Neuronal stem cell (in vitro differentiated cells): ENCODE measurements at regions not wholly inside any gene's neighbourhood (a gene's known extent, or its start where the extent isn't known, plus 50 kb on each side); places are given as distances from the start of the nearest gene placed in this dataset.
A peak's percentile ranks its signal among the peaks of the same experiment; 100 is the strongest.
"Not testable (repeated sequence)": the region's sequence is repeated elsewhere in the genome, so short reads cannot be mapped to it uniquely, and the experiment has no call there.

Source experiments
- DNase-seq: peaks from one replicate; pipeline ENCODE4 v3.0.0-alpha.2; 2013; ENCODE audit warnings: low spot score
- H2AFZ ChIP-seq: one replicate; pipeline ENCODE4 v1.6.1; 2013; ENCODE audit warnings: mild to moderate bottlenecking, low read length, inconsistent platforms
- H2AK5ac ChIP-seq: 2 replicates; pipeline ENCODE4 v1.6.1; 2013; ENCODE audit warnings: low read depth, mild to moderate bottlenecking, inconsistent platforms, low read length, moderate library complexity, mixed read lengths
- H2BK120ac ChIP-seq: 2 replicates; pipeline ENCODE4 v1.6.1; 2013; ENCODE audit warnings: low read depth, mild to moderate bottlenecking, inconsistent platforms, low read length, moderate library complexity, mixed read lengths
- H2BK12ac ChIP-seq: one replicate; pipeline ENCODE4 v1.6.1; 2013; ENCODE audit warnings: low read length, inconsistent platforms
- H2BK15ac ChIP-seq: 2 replicates; pipeline ENCODE4 v1.6.1; 2013; ENCODE audit warnings: mild to moderate bottlenecking, low read length, inconsistent platforms, mixed read lengths
- H2BK5ac ChIP-seq: one replicate; pipeline ENCODE4 v1.6.1; 2013; ENCODE audit warnings: inconsistent platforms, mild to moderate bottlenecking, low read length, moderate library complexity
- H3K14ac ChIP-seq: one replicate; pipeline ENCODE4 v1.6.1; 2013; ENCODE audit warnings: low read length, inconsistent platforms
- H3K18ac ChIP-seq: 2 replicates; pipeline ENCODE4 v1.6.1; 2013; ENCODE audit warnings: low read length, inconsistent platforms
- H3K23ac ChIP-seq: 2 replicates; pipeline ENCODE4 v1.6.1; 2013; ENCODE audit warnings: low read depth, mild to moderate bottlenecking, mixed read lengths, low read length, inconsistent platforms; ENCODE audit not compliant: poor library complexity
- H3K27ac ChIP-seq: replicated peaks from 3 replicates; pipeline ENCODE4 v1.5.1; 2013; ENCODE audit warnings: low read length, inconsistent platforms
- H3K27me3 ChIP-seq, 3 experiments: 2 replicates each; pipeline ENCODE4 v1.6.1; 2013; ENCODE audit warnings: low read length in 3 of 3, mild to moderate bottlenecking in 2 of 3, inconsistent platforms in 1 of 3, low read depth in 1 of 3, mixed read lengths in 1 of 3, moderate library complexity in 1 of 3; ENCODE audit not compliant: control insufficient read depth in 3 of 3, insufficient read depth in 3 of 3
- H3K36me3 ChIP-seq, 2 donors: replicated peaks in 1 of 2; 2 replicates each; pipeline ENCODE4 v1.6.1; 2013; ENCODE audit warnings: low read length in 2 of 2; ENCODE audit not compliant: control insufficient read depth in 2 of 2, insufficient read depth in 2 of 2
- H3K4ac ChIP-seq: 2 replicates; pipeline ENCODE4 v1.6.1; 2013; ENCODE audit warnings: inconsistent platforms, mild to moderate bottlenecking, low read length, moderate library complexity
- H3K4me1 ChIP-seq, 2 donors: 1 replicate in 1 of 2; 2 replicates in 1 of 2; pipeline ENCODE4 v1.6.1; 2013; ENCODE audit warnings: low read length in 2 of 2, low read depth in 1 of 2; ENCODE audit not compliant: control insufficient read depth in 2 of 2, insufficient read depth in 1 of 2
- H3K4me2 ChIP-seq: one replicate; pipeline ENCODE4 v1.6.1; 2013; ENCODE audit warnings: mild to moderate bottlenecking, low read length, inconsistent platforms; ENCODE audit not compliant: insufficient read depth, poor library complexity, severe bottlenecking
- H3K4me3 ChIP-seq, 2 donors: 2 replicates each; pipeline ENCODE4 v1.5.1; 2013; ENCODE audit warnings: low read length in 2 of 2, mild to moderate bottlenecking in 2 of 2, inconsistent platforms in 1 of 2, moderate library complexity in 1 of 2
- H3K79me1 ChIP-seq: one replicate; pipeline ENCODE4 v1.6.1; 2013; ENCODE audit warnings: low read depth, mild to moderate bottlenecking, inconsistent platforms, low read length, moderate library complexity
- H3K9ac ChIP-seq: one replicate; pipeline ENCODE4 v1.6.1; 2013; ENCODE audit warnings: mild to moderate bottlenecking, low read depth, low read length, inconsistent platforms; ENCODE audit not compliant: poor library complexity
- H3K9me3 ChIP-seq, 2 donors: replicated peaks in 1 of 2; 2 replicates each; pipeline versions ENCODE3 to v1.6.1; 2013; ENCODE audit warnings: low read length in 2 of 2, mild to moderate bottlenecking in 2 of 2, inconsistent platforms in 1 of 2, low read depth in 1 of 2, mixed read lengths in 1 of 2, moderate library complexity in 1 of 2; ENCODE audit not compliant: control insufficient read depth in 2 of 2, insufficient read depth in 1 of 2
- H4K8ac ChIP-seq: one replicate; pipeline ENCODE4 v1.6.1; 2013; ENCODE audit warnings: low read depth, mild to moderate bottlenecking, inconsistent platforms, low read length, moderate library complexity
- H4K91ac ChIP-seq: one replicate; pipeline ENCODE4 v1.6.1; 2013; ENCODE audit warnings: low read length, low read depth, mild to moderate bottlenecking, inconsistent platforms; ENCODE audit not compliant: poor library complexity
- WGBS, 2 donors: extraction: QIAGEN DNeasy Blood & Tissue Kit; methylation state at CpG; one replicate each; pipeline ENCODE4 v1.1.7; 2013; ENCODE audit warnings: missing lambda C conversion rate in 2 of 2, mixed read lengths in 1 of 2; ENCODE audit not compliant: insufficient read length in 2 of 2, insufficient replicate concordance in 1 of 2; ENCODE audit errors: extremely low coverage in 2 of 2; 5-methylcytosine and 5-hydroxymethylcytosine counted together

DNA sequence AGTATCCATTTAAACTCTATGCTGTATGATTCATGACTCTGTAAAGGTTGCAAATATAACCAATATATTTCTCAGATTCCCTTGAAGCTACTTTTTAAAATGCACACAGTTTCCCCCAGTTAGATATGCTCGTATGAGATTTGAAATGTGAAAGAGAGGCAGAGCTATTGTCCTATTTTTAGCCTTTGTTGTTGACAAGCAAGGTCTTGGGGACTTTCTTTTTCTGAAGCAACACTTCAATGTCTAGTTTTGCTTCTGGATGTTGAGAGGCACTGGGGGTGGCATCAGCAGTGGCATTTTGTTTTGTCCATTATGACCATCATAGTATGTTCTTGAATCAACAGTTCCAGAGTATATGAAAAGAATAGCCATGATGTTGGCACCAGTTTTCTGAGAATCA is 63.4 kb downstream of the ASCL1 start:
- WGBS, 2 donors: no CpG with 5 or more reads among the region's 1 CpG

DNA sequence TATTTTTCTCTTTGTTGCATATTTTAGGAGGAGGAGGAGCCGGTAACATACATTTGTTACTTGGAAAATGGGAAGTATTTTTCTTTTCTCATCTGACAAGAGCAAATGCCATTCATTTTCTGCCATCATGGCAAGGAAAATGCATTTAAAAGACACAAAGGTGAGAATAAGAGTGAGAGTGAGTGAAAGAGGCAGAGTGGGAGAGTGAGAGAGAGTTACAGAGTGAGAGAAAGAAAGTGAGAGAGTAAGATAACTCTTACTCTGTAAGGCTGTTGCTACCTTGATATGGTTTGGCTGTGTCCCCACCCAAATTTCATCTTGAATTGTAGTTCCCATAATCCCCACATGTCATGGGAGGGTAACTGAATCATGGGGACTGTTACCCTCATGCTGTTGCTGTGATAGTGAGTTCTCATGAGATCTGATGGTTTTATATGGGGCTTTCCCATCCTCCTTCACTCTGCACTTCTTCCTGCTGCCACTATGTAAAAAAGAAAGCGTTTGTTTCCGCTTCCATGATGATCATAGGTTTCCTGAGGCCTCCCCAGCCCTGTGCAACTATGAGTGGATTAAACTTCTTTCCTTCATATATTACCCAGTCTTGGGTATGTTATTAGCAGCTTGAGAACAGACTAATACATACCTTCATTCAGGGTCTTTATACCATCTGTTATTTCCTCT is 64.2 kb downstream of the ASCL1 start:
- H3K18ac ChIP-seq: no peak overlapping the region
- no peaks in the 10 kb centered on the region for H3K36me3 ChIP-seq
- H3K9ac ChIP-seq: no peak overlapping the region
- DNase-seq: no peak
- H3K4me3 ChIP-seq: no peak overlapping the region
- H3K27ac ChIP-seq: no peak overlapping the region
- peaks cover 0 to 2% of the 10 kb centered on the region in 2 donors for H3K9me3 ChIP-seq
- no peak overlapping the region for H2AFZ ChIP-seq
- H3K4ac ChIP-seq: no peak overlapping the region
- no peak overlapping the region for H2BK12ac ChIP-seq
- H4K8ac ChIP-seq: no peak overlapping the region
- no peaks in the 10 kb centered on the region for H3K27me3 ChIP-seq
- no peak overlapping the region for H2BK15ac ChIP-seq
- no peak overlapping the region for H2AK5ac ChIP-seq
- H2BK120ac ChIP-seq: no peak overlapping the region
- H3K79me1 ChIP-seq: no peaks in the 10 kb centered on the region
- H4K91ac ChIP-seq: no peak overlapping the region
- H3K23ac ChIP-seq: no peak overlapping the region
- no CpG with 5 or more reads among the region's 3 CpGs for WGBS, 2 donors
- no peak overlapping the region for H3K14ac ChIP-seq
- H3K4me1 ChIP-seq: peaks cover 0 to 1% of the 10 kb centered on the region in 2 donors
- no peak overlapping the region for H2BK5ac ChIP-seq
- H3K4me2 ChIP-seq: no peak overlapping the region

More for the DNA sequence above, 63.4 kb downstream of the ASCL1 start:
- H2BK15ac ChIP-seq: no peak overlapping the region
- no peaks in the 10 kb centered on the region for H3K27me3 ChIP-seq
- no peak overlapping the region for H2AFZ ChIP-seq
- no peak overlapping the region for H3K4ac ChIP-seq
- H3K14ac ChIP-seq: no peak overlapping the region
- H3K4me3 ChIP-seq: no peak overlapping the region
- H3K4me1 ChIP-seq: no peaks in the 10 kb centered on the region
- H3K36me3 ChIP-seq: no peaks in the 10 kb centered on the region
- H3K9ac ChIP-seq: no peak overlapping the region
- H2AK5ac ChIP-seq: no peak overlapping the region
- no peak overlapping the region for H3K18ac ChIP-seq
- DNase-seq: no peak
- no peak overlapping the region for H4K91ac ChIP-seq
- no peak overlapping the region for H4K8ac ChIP-seq
- no peak overlapping the region for H3K27ac ChIP-seq
- H3K23ac ChIP-seq: no peak overlapping the region
- no peak overlapping the region for H2BK12ac ChIP-seq
- peaks cover 0 to 2% of the 10 kb centered on the region in 2 donors for H3K9me3 ChIP-seq
- H3K79me1 ChIP-seq: no peaks in the 10 kb centered on the region
- no peak overlapping the region for H2BK5ac ChIP-seq
- H3K4me2 ChIP-seq: no peak overlapping the region
- no peak overlapping the region for H2BK120ac ChIP-seq

DNA sequence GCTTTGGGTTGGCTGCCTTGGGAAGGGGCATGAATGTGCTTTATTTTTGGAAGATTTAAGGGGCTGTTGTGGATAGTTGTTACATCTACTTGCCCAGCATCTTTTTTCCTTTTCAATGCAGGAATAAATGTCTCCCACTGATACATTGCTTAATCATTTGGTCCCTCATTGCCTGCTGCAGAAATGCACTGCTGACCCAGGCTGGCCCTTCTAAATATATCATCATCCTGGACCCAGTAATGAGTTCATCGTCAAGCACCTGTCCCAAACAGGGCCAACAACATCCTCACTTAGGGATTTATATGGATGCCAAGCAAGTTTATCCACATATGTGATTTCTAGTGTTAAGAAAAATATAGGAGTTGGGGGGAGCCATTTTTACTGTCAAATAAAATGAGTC is 67.2 kb downstream of the ASCL1 start:
- H3K4ac ChIP-seq: no peak overlapping the region
- H2BK15ac ChIP-seq: no peak overlapping the region
- H4K91ac ChIP-seq: no peak overlapping the region
- no peaks in the 10 kb centered on the region for H3K79me1 ChIP-seq
- no peak overlapping the region for H2AK5ac ChIP-seq
- no peak overlapping the region for H2BK120ac ChIP-seq
- no peak overlapping the region for H4K8ac ChIP-seq
- H2AFZ ChIP-seq: no peak overlapping the region
- no peak overlapping the region for H3K4me3 ChIP-seq
- no peak overlapping the region for H2BK12ac ChIP-seq
- H3K27ac ChIP-seq: no peak overlapping the region
- no peaks in the 10 kb centered on the region for H3K36me3 ChIP-seq
- no peak overlapping the region for H3K4me2 ChIP-seq
- DNase-seq: no peak
- no peak overlapping the region for H3K23ac ChIP-seq
- H3K14ac ChIP-seq: no peak overlapping the region
- no peak overlapping the region for H2BK5ac ChIP-seq
- H3K18ac ChIP-seq: no peak overlapping the region
- no peak overlapping the region for H3K9ac ChIP-seq
- no CpG with 5 or more reads among the region's 1 CpG for WGBS, 2 donors
- H3K9me3 ChIP-seq: peaks cover 0 to 2% of the 10 kb centered on the region in 2 donors
- H3K4me1 ChIP-seq: peaks cover 0 to 2% of the 10 kb centered on the region in 2 donors
- H3K27me3 ChIP-seq: no peaks in the 10 kb centered on the region

DNA sequence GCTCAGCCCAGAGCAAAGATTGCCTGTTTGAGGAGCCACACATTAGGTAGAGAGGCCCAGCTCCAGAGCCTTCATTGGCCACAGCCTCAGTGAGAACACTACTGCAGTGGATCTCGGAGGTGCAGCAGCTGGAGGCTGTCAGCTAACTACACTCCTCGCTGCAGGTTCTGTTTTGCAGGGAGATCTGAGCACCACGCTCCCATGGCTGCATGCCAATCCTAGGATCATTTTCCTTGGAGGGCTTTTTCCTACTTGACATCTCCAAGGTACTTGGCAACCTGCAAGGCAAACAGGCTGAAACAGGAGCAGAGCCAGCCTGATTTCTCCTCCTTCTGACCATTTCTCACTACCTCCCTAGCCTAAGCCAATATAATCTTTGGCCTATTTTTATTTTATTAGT is 69.2 kb downstream of the ASCL1 start:
- H3K4me1 ChIP-seq, H3K27ac ChIP-seq, H3K23ac ChIP-seq, H3K27me3 ChIP-seq, H3K9me3 ChIP-seq, H3K4ac ChIP-seq, H4K8ac ChIP-seq, H2AK5ac ChIP-seq, H2BK15ac ChIP-seq, H2BK5ac ChIP-seq, H2BK12ac ChIP-seq, H3K36me3 ChIP-seq, H3K4me3 ChIP-seq, DNase-seq, H3K79me1 ChIP-seq, H2BK120ac ChIP-seq, H2AFZ ChIP-seq, H4K91ac ChIP-seq, H3K9ac ChIP-seq, H3K4me2 ChIP-seq, H3K14ac ChIP-seq: not testable (repeated sequence)
- WGBS, 2 donors: no CpG with 5 or more reads among the region's 3 CpGs
- peak overlapping the region; percentile 16 for H3K18ac ChIP-seq
